Liver (tissue), 7 donors: ENCODE measurements at regions not wholly inside any gene's neighbourhood (a gene's known extent, or its start where the extent isn't known, plus 50 kb on each side); places are given as distances from the start of the nearest gene placed in this dataset.
A peak's percentile ranks its signal among the peaks of the same experiment; 100 is the strongest.

ENCODE experiments used
- DNase-seq: peaks from one replicate; pipeline ENCODE4 v3.0.0-alpha.2; 2017; ENCODE audit warnings: low spot score
- H3K27ac ChIP-seq, 2 donors: one replicate each; pipeline ENCODE4 v1.7.0; 2013; ENCODE audit warnings: inconsistent platforms in 2 of 2, low read length in 2 of 2, control low read depth in 1 of 2, low read depth in 1 of 2, mild to moderate bottlenecking in 1 of 2
- H3K27me3 ChIP-seq, 4 donors: one replicate each; pipeline versions ENCODE4 v1.6.1 to v1.7.0; 2013; ENCODE audit warnings: low read length in 3 of 4, inconsistent platforms in 1 of 4, mild to moderate bottlenecking in 1 of 4, moderate library complexity in 1 of 4; ENCODE audit not compliant: control insufficient read depth in 4 of 4, insufficient read depth in 4 of 4
- H3K36me3 ChIP-seq, 4 donors: one replicate each; pipeline versions ENCODE4 v1.6.1 to v1.7.0; 2013; ENCODE audit warnings: low read length in 3 of 4, mild to moderate bottlenecking in 3 of 4, low read depth in 1 of 4, moderate library complexity in 1 of 4; ENCODE audit not compliant: control insufficient read depth in 4 of 4, insufficient read depth in 3 of 4
- H3K4me1 ChIP-seq, 4 donors: one replicate each; pipeline versions ENCODE4 v1.6.1 to v1.7.0; 2013; ENCODE audit warnings: low read length in 3 of 4, mild to moderate bottlenecking in 3 of 4, moderate library complexity in 1 of 4; ENCODE audit not compliant: control insufficient read depth in 4 of 4, insufficient read depth in 4 of 4
- H3K4me3 ChIP-seq, 3 donors: one replicate each; pipeline versions ENCODE4 v1.6.1 to v1.7.0; 2013; ENCODE audit warnings: low read length in 3 of 3, control low read depth in 1 of 3, low read depth in 1 of 3, mild to moderate bottlenecking in 1 of 3
- H3K9ac ChIP-seq, 2 donors: one replicate each; pipeline ENCODE4 v1.7.0; 2013; ENCODE audit warnings: low read length in 2 of 2, mild to moderate bottlenecking in 2 of 2, moderate library complexity in 2 of 2, control low read depth in 1 of 2, low read depth in 1 of 2
- H3K9me3 ChIP-seq, 4 donors: one replicate each; pipeline versions ENCODE4 v1.6.1 to v1.7.0; 2013; ENCODE audit warnings: low read length in 3 of 4; ENCODE audit not compliant: control insufficient read depth in 4 of 4
- ATF3 ChIP-seq: IDR thresholded peaks from 2 replicates; pipeline ENCODE4 v1.6.1; 2016; ENCODE audit warnings: antibody characterized with exemption
- CTCF ChIP-seq: fragments of 150-350 bp; IDR thresholded peaks from 2 replicates; pipeline ENCODE4 v1.5.1; 2017; ENCODE audit warnings: improper control_type of control experiment, low read depth, low read length; ENCODE audit not compliant: missing input control
- EGR1 ChIP-seq, 2 donors: IDR thresholded peaks; 2 replicates each; pipeline ENCODE4 v1.6.1; 2016 to 2018; ENCODE audit warnings: antibody characterized with exemption in 2 of 2, low read depth in 2 of 2
- FOXA1 ChIP-seq: IDR thresholded peaks from 2 replicates; pipeline ENCODE4 v1.6.1; 2016; ENCODE audit warnings: antibody characterized with exemption
- FOXA2 ChIP-seq: IDR thresholded peaks from 2 replicates; pipeline ENCODE4 v1.6.1; 2016; ENCODE audit warnings: antibody characterized with exemption
- GABPA ChIP-seq, 2 donors: IDR thresholded peaks in 1 of 2; conservative IDR thresholded peaks in 1 of 2; 2 replicates each; pipeline ENCODE4 v1.6.1; 2016; ENCODE audit warnings: antibody characterized with exemption in 2 of 2, mild to moderate bottlenecking in 1 of 2, moderate library complexity in 1 of 2
- HNF4A ChIP-seq, 2 donors: conservative IDR thresholded peaks; 2 replicates each; pipeline ENCODE4 v1.6.1; 2016; ENCODE audit warnings: antibody characterized with exemption in 2 of 2, mild to moderate bottlenecking in 2 of 2
- HNF4G ChIP-seq: IDR thresholded peaks from 2 replicates; pipeline ENCODE4 v1.6.1; 2016; ENCODE audit warnings: antibody characterized with exemption
- JUND ChIP-seq, 2 donors: IDR thresholded peaks; 2 replicates each; pipeline ENCODE4 v1.6.1; 2016; ENCODE audit warnings: antibody characterized with exemption in 2 of 2
- MAX ChIP-seq: IDR thresholded peaks from 2 replicates; pipeline ENCODE4 v1.6.1; 2016; ENCODE audit warnings: antibody characterized with exemption
- NR2F2 ChIP-seq: IDR thresholded peaks from 2 replicates; pipeline ENCODE4 v1.6.1; 2016; ENCODE audit warnings: antibody characterized with exemption
- RAD21 ChIP-seq, 2 donors: IDR thresholded peaks; 2 replicates each; pipeline ENCODE4 v1.6.1; 2016; ENCODE audit warnings: antibody characterized with exemption in 2 of 2, mild to moderate bottlenecking in 2 of 2
- REST ChIP-seq: IDR thresholded peaks from 2 replicates; pipeline ENCODE4 v1.6.1; 2016; ENCODE audit warnings: antibody characterized with exemption, mild to moderate bottlenecking
- RXRA ChIP-seq, 2 donors: IDR thresholded peaks; 2 replicates each; pipeline ENCODE4 v1.6.1; 2017 to 2018; ENCODE audit warnings: antibody characterized with exemption in 2 of 2, mild to moderate bottlenecking in 1 of 2
- SP1 ChIP-seq: IDR thresholded peaks from 2 replicates; pipeline ENCODE4 v1.6.1; 2018; ENCODE audit warnings: antibody characterized with exemption, mild to moderate bottlenecking
- TAF1 ChIP-seq: conservative IDR thresholded peaks from 2 replicates; pipeline ENCODE4 v1.6.1; 2016; ENCODE audit warnings: antibody characterized with exemption, mild to moderate bottlenecking
- YY1 ChIP-seq: IDR thresholded peaks from 2 replicates; pipeline ENCODE4 v1.6.1; 2016; ENCODE audit warnings: antibody characterized with exemption, mild to moderate bottlenecking
- ZBTB33 ChIP-seq: IDR thresholded peaks from 2 replicates; pipeline ENCODE4 v1.6.1; 2016; ENCODE audit warnings: antibody characterized with exemption
- donor health status: healthy.
- donor health status: healthy.
- donor health status: healthy.
- donor health status: healthy.

- TF ChIP-seq YY1 = no peak
- no peak for TF ChIP-seq JUND (IDR thresholded peaks at IDR 0.05)
- no peak for TF ChIP-seq RXRA (IDR thresholded peaks at IDR 0.05)
- TF ChIP-seq RAD21 (IDR thresholded peaks at IDR 0.05) = no peak
- no peak for TF ChIP-seq EGR1 (IDR thresholded peaks at IDR 0.05; ENCODE audit: low read depth in 2 of 2)
- no peak for TF ChIP-seq NR2F2
- no peak for TF ChIP-seq FOXA2
- no peak for TF ChIP-seq MAX
- no peak for TF ChIP-seq SP1
- TF ChIP-seq HNF4G = no peak
- no peak for TF ChIP-seq GABPA (IDR thresholded peaks at IDR 0.05 in 1 of 2, conservative IDR thresholded peaks at IDR 0.05 in 1 of 2)
- TF ChIP-seq ZBTB33 = no peak
- no peak for TF ChIP-seq HNF4A (conservative IDR thresholded peaks at IDR 0.05)
- H3K9me3 ChIP-seq = no peaks in the 10 kb centered on the region
- H3K4me1 ChIP-seq = no peaks in the 10 kb centered on the region
- H3K27ac ChIP-seq = no peak overlapping the region
- H3K27me3 ChIP-seq = no peaks in the 10 kb centered on the region
- H3K36me3 ChIP-seq = no peaks in the 10 kb centered on the region
- no peak overlapping the region for H3K9ac ChIP-seq
- no peak for DNase-seq
- no peak overlapping the region for H3K4me3 ChIP-seq
Measured at GRCh38 chr2:66066032-66066431, 368.9 kb upstream of the MEIS1 start.

GRCh38 chr2:66059332-66059731, 375.6 kb upstream of the MEIS1 start:
- Histone ChIP-seq H3K4me3 (no peak overlapping the region), H3K9ac (no peak overlapping the region), H3K4me1 (peaks cover 0 to 4% (median under 1%) of the 10 kb centered on the region in 4 donors), H3K27me3 (no peaks in the 10 kb centered on the region), H3K9me3 (no peaks in the 10 kb centered on the region), H3K36me3 (no peaks in the 10 kb centered on the region), H3K27ac (no peak overlapping the region)
- no peak for DNase-seq
- TF ChIP-seq EGR1 (IDR thresholded peaks at IDR 0.05; ENCODE audit: low read depth in 2 of 2) (no peak), GABPA (IDR thresholded peaks at IDR 0.05 in 1 of 2, conservative IDR thresholded peaks at IDR 0.05 in 1 of 2) (no peak), REST (no peak), CTCF (no peak), JUND (IDR thresholded peaks at IDR 0.05) (peak in 1 of 2 donors; percentile 19), TAF1 (no peak), FOXA1 (no peak), ZBTB33 (peak; percentile 7), FOXA2 (peak; percentile 18), HNF4A (conservative IDR thresholded peaks at IDR 0.05) (peak; percentile 41 to 49), SP1 (peak; percentile 24), ATF3 (no peak), YY1 (peak; percentile 56), RXRA (IDR thresholded peaks at IDR 0.05) (peak; percentile 35 to 58), MAX (no peak), RAD21 (IDR thresholded peaks at IDR 0.05) (peak in 1 of 2 donors; percentile 19), HNF4G (no peak), NR2F2 (no peak)
